ENCODE measurements at regions not wholly inside any gene's neighbourhood (a gene's known extent, or its start where the extent isn't known, plus 50 kb on each side); places are given as distances from the start of the nearest gene placed in this dataset.

GRCh38 chr6:1007159-1007558 is 304.7 kb upstream of the FOXQ1 start:
- Mint-ChIP-seq H3K4me1 (no peaks in the 10 kb centered on the region), H3K4me3 (no peak overlapping the region), H3K9me3 (peaks cover 10% of the 10 kb centered on the region), H3K27me3 (ENCODE audit: insufficient read depth, low read depth) (peaks cover 6% of the 10 kb centered on the region), H3K27ac (no peak overlapping the region), H3K36me3 (no peaks in the 10 kb centered on the region)
- Histone ChIP-seq H3K4me2 (no peak overlapping the region), H3K36me3 (no peaks in the 10 kb centered on the region), H3F3A (ENCODE audit: low read depth) (no peaks in the 10 kb centered on the region), H3K27me3 (no peaks in the 10 kb centered on the region), H3K9me3 (ENCODE audit: low read depth) (no peaks in the 10 kb centered on the region), H3K9ac (no peak overlapping the region), H3K4me3 (no peak overlapping the region), H3K79me2 (ENCODE audit: low read depth) (no peaks in the 10 kb centered on the region), H2AFZ (replicated peaks) (no peak overlapping the region), H3K27ac (no peak overlapping the region), H3K4me1 (no peaks in the 10 kb centered on the region), H4K20me1 (ENCODE audit: low read depth) (no peaks in the 10 kb centered on the region)
- TF ChIP-seq EZH2 (IDR thresholded peaks at IDR 0.05) (no peak), CTCF (IDR thresholded peaks at IDR 0.05) (no peak)
- no peak for DNase-seq (ENCODE audit: low spot score)

- H3K27me3 Mint-ChIP-seq (ENCODE audit: insufficient read depth, low read depth): peaks cover 6% of the 10 kb centered on the region
- Histone ChIP-seq H3K27me3 (no peaks in the 10 kb centered on the region), H3K9ac (no peak overlapping the region), H3K4me1 (no peaks in the 10 kb centered on the region), H3K27ac (no peak overlapping the region), H3K4me3 (no peak overlapping the region), H3K9me3 (ENCODE audit: low read depth) (no peaks in the 10 kb centered on the region), H3F3A (ENCODE audit: low read depth) (no peaks in the 10 kb centered on the region), H3K4me2 (no peak overlapping the region), H2AFZ (replicated peaks) (no peak overlapping the region), H4K20me1 (ENCODE audit: low read depth) (no peaks in the 10 kb centered on the region), H3K79me2 (ENCODE audit: low read depth) (no peaks in the 10 kb centered on the region), H3K36me3 (no peaks in the 10 kb centered on the region)
- no peak for DNase-seq (ENCODE audit: low spot score)
- H3K4me1 Mint-ChIP-seq: no peaks in the 10 kb centered on the region
- no peaks in the 10 kb centered on the region for H3K36me3 Mint-ChIP-seq
- no peak overlapping the region for H3K4me3 Mint-ChIP-seq
- H3K9me3 Mint-ChIP-seq: peaks cover 10% of the 10 kb centered on the region
- TF ChIP-seq EZH2 (IDR thresholded peaks at IDR 0.05): no peak
- no peak for TF ChIP-seq EZH2phosphoT487 (IDR thresholded peaks at IDR 0.05)
- no peak for TF ChIP-seq CTCF (IDR thresholded peaks at IDR 0.05)
- H3K27ac Mint-ChIP-seq: no peak overlapping the region
These were observed 306.8 kb upstream of the FOXQ1 start for GRCh38 chr6:1004885-1005630.

GRCh38 chr6:1003394-1004160 is 308.3 kb upstream of the FOXQ1 start:
- Histone ChIP-seq H3K4me3 (no peak overlapping the region), H3K9ac (no peak overlapping the region), H4K20me1 (ENCODE audit: low read depth) (no peaks in the 10 kb centered on the region), H3K4me1 (no peaks in the 10 kb centered on the region), H3K27me3 (no peaks in the 10 kb centered on the region), H3K79me2 (ENCODE audit: low read depth) (no peaks in the 10 kb centered on the region), H3K9me3 (ENCODE audit: low read depth) (no peaks in the 10 kb centered on the region), H3F3A (ENCODE audit: low read depth) (no peaks in the 10 kb centered on the region), H3K36me3 (no peaks in the 10 kb centered on the region), H3K4me2 (no peak overlapping the region), H3K27ac (no peak overlapping the region), H2AFZ (replicated peaks) (no peak overlapping the region)
- H3K27ac Mint-ChIP-seq: no peak overlapping the region
- peaks cover 8% of the 10 kb centered on the region for H3K9me3 Mint-ChIP-seq
- H3K27me3 Mint-ChIP-seq (ENCODE audit: insufficient read depth, low read depth): peaks cover 2% of the 10 kb centered on the region
- H3K4me3 Mint-ChIP-seq: no peak overlapping the region
- TF ChIP-seq EZH2 (IDR thresholded peaks at IDR 0.05) (no peak), EZH2phosphoT487 (IDR thresholded peaks at IDR 0.05) (no peak), CTCF (IDR thresholded peaks at IDR 0.05) (no peak)
- H3K4me1 Mint-ChIP-seq: peaks cover 6% of the 10 kb centered on the region
- no peaks in the 10 kb centered on the region for H3K36me3 Mint-ChIP-seq
- no peak for DNase-seq (ENCODE audit: low spot score)
